ENCODE measurements at regions not wholly inside any gene's neighbourhood (a gene's known extent, or its start where the extent isn't known, plus 50 kb on each side); places are given as distances from the start of the nearest gene placed in this dataset.

GRCh38 chr13:33739254-33739653 lies 78.7 kb upstream of the RFC3 start:
- no peak overlapping the region for H3K4me3 ChIP-seq (ENCODE audit: low read depth, low read length)
- H3K4me1 ChIP-seq (ENCODE audit: control insufficient read depth, insufficient read depth, low read length), result no peaks in the 10 kb centered on the region
- H3K36me3 ChIP-seq (ENCODE audit: control insufficient read depth, insufficient read depth, low read length), result no peaks in the 10 kb centered on the region
- H3K9me3 ChIP-seq (ENCODE audit: control insufficient read depth, insufficient read depth, low read length), result no peaks in the 10 kb centered on the region; the same call in 1 of the 2 replicates
- H3K27me3 ChIP-seq (ENCODE audit: control insufficient read depth, insufficient read depth, low read length), result no peaks in the 10 kb centered on the region
- no peak overlapping the region for H3K27ac ChIP-seq (ENCODE audit: low read depth, low read length)
- H3K9ac ChIP-seq (ENCODE audit: low read depth, low read length), result no peak overlapping the region

DNA sequence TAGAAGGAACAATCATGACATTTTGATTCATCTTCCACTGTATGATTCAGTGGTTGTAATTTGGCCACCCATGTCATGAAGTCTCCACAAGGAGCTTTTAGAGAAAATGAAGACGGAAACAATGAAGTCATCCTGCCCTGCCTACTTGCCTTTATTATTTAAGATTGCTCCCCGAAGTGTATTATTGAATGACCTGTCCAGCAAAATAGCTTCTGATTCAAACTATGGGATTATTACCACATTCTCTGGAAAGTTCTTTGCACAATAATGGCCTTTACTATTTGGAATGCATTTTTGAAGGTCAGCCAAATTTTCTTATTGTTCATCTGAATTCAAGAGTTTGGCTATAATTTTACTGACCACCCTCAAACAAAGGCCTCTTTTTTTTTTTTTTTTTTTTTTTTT lies 77.8 kb upstream of the RFC3 start:
- no peak overlapping the region for H3K4me3 ChIP-seq (ENCODE audit: low read depth, low read length)
- H3K36me3 ChIP-seq (ENCODE audit: control insufficient read depth, insufficient read depth, low read length), result no peaks in the 10 kb centered on the region
- no peak overlapping the region for H3K9ac ChIP-seq (ENCODE audit: low read depth, low read length)
- H3K27me3 ChIP-seq (ENCODE audit: control insufficient read depth, insufficient read depth, low read length), result no peaks in the 10 kb centered on the region
- no peaks in the 10 kb centered on the region for H3K4me1 ChIP-seq (ENCODE audit: control insufficient read depth, insufficient read depth, low read length)
- no peak overlapping the region for H3K27ac ChIP-seq (ENCODE audit: low read depth, low read length)
- no peaks in the 10 kb centered on the region; the same call in 1 of the 2 replicates for H3K9me3 ChIP-seq (ENCODE audit: control insufficient read depth, insufficient read depth, low read length)

DNA sequence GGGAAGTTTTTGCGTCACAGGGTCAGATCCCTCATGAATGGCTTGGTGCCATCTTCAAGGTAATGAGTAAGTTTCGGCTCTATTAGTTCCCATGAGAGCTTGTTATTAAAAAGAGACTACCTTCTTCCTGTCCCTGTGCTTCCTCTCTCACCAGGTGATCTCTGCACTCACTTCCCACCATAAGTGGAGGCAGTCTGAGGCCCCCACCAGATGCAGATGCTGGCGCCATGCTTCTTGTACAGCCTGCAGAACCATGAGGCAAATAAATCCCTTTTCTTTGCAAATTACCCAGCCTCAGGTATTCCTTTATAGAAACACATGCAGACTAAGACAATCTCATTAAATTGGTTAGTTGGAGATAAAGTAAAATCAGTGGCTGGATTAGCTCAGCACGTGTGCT lies 75.6 kb upstream of the RFC3 start:
- Histone ChIP-seq H3K27ac (ENCODE audit: low read depth, low read length) (no peak overlapping the region), H3K9me3 (ENCODE audit: control insufficient read depth, insufficient read depth, low read length) (no peaks in the 10 kb centered on the region), H3K36me3 (ENCODE audit: control insufficient read depth, insufficient read depth, low read length) (no peaks in the 10 kb centered on the region), H3K9ac (ENCODE audit: low read depth, low read length) (no peak overlapping the region), H3K4me1 (ENCODE audit: control insufficient read depth, insufficient read depth, low read length) (no peaks in the 10 kb centered on the region), H3K4me3 (ENCODE audit: low read depth, low read length) (no peak overlapping the region), H3K27me3 (ENCODE audit: control insufficient read depth, insufficient read depth, low read length) (no peaks in the 10 kb centered on the region)

- H3K27ac ChIP-seq (ENCODE audit: low read depth, low read length), result no peak overlapping the region
- no peaks in the 10 kb centered on the region for H3K4me1 ChIP-seq (ENCODE audit: control insufficient read depth, insufficient read depth, low read length)
- H3K36me3 ChIP-seq (ENCODE audit: control insufficient read depth, insufficient read depth, low read length), result no peaks in the 10 kb centered on the region
- H3K9me3 ChIP-seq (ENCODE audit: control insufficient read depth, insufficient read depth, low read length), result no peaks in the 10 kb centered on the region
- no peak overlapping the region for H3K9ac ChIP-seq (ENCODE audit: low read depth, low read length)
- no peaks in the 10 kb centered on the region for H3K27me3 ChIP-seq (ENCODE audit: control insufficient read depth, insufficient read depth, low read length)
- no peak overlapping the region for H3K4me3 ChIP-seq (ENCODE audit: low read depth, low read length)
These were observed 74.2 kb upstream of the RFC3 start for GRCh38 chr13:33743438-33744368.

- no peaks in the 10 kb centered on the region for H3K4me1 ChIP-seq (ENCODE audit: control insufficient read depth, insufficient read depth, low read length)
- no peaks in the 10 kb centered on the region for H3K27me3 ChIP-seq (ENCODE audit: control insufficient read depth, insufficient read depth, low read length)
- H3K9ac ChIP-seq (ENCODE audit: low read depth, low read length), result no peak overlapping the region
- no peaks in the 10 kb centered on the region for H3K36me3 ChIP-seq (ENCODE audit: control insufficient read depth, insufficient read depth, low read length)
- no peaks in the 10 kb centered on the region for H3K9me3 ChIP-seq (ENCODE audit: control insufficient read depth, insufficient read depth, low read length)
- H3K4me3 ChIP-seq (ENCODE audit: low read depth, low read length), result no peak overlapping the region
- H3K27ac ChIP-seq (ENCODE audit: low read depth, low read length), result no peak overlapping the region
These were observed 73.2 kb upstream of the RFC3 start for GRCh38 chr13:33744589-33745369.

DNA sequence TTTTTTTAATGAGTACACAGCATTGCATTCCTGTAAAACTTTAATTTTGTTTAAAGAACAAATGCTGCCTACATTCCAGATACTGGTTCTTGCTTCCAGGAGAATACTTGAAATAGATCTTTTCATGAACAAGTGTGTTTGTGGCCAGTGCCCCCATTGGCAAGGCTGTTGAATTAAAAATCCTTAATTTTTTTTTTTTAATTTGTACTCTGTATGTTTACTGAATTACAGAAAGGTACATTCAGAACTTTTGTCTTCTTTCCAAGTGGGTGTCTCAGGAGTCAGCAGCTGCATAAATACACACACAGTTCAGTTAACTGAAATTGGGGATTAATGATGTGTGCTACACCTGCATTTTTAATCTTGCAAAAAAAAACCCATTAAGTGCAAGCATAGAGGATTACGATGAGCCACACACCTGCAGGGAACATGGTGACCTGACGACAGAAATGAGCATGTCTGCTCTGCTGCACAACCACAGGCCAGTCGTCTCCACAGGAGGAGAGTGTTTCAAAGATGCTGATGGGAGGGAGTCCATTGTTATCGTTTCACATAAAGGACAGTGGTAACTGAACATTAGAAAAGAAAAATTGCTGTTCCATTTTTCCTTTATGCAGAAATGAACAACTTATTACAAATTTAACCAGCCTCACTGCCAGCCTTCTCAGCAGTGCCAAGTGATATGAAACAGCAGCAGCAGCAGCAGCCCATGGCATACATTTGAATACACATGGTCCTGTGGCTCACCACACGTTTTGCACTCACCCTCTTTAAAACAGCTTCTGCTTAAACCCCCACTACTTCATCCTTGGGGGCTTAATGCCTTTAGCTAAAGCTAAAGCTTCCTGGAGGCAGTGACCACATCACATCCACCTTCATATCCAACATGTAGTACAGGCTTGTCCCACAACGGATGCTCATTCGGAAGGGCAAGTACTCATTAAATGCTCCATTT lies 72.3 kb upstream of the RFC3 start:
- Histone ChIP-seq H3K27ac (ENCODE audit: low read depth, low read length) (no peak overlapping the region), H3K9ac (ENCODE audit: low read depth, low read length) (no peak overlapping the region), H3K9me3 (ENCODE audit: control insufficient read depth, insufficient read depth, low read length) (no peaks in the 10 kb centered on the region), H3K4me3 (ENCODE audit: low read depth, low read length) (no peak overlapping the region), H3K4me1 (ENCODE audit: control insufficient read depth, insufficient read depth, low read length) (no peaks in the 10 kb centered on the region), H3K27me3 (ENCODE audit: control insufficient read depth, insufficient read depth, low read length) (no peaks in the 10 kb centered on the region), H3K36me3 (ENCODE audit: control insufficient read depth, insufficient read depth, low read length) (no peaks in the 10 kb centered on the region)

DNA sequence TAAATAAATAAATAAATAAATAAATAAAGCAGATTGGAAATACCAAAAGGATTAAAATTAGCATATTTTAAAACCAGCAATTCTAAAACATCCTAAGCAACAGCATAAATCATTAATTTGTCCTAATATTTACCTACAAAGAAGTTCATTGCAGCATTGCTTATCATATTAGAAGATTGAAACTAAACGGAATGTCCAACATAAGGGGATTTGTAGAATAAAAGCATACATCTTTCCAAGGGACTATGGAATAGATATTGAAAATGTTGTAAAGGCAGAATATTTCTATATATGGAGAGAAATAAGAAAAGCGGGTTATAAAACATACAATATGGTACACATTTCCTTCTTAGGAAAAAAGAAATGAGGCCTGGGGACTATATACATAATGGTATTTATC lies 71.1 kb upstream of the RFC3 start:
- Histone ChIP-seq H3K36me3 (ENCODE audit: control insufficient read depth, insufficient read depth, low read length) (no peaks in the 10 kb centered on the region), H3K9ac (ENCODE audit: low read depth, low read length) (no peak overlapping the region), H3K9me3 (ENCODE audit: control insufficient read depth, insufficient read depth, low read length) (no peaks in the 10 kb centered on the region), H3K4me1 (ENCODE audit: control insufficient read depth, insufficient read depth, low read length) (no peaks in the 10 kb centered on the region), H3K27me3 (ENCODE audit: control insufficient read depth, insufficient read depth, low read length) (no peaks in the 10 kb centered on the region), H3K27ac (ENCODE audit: low read depth, low read length) (no peak overlapping the region), H3K4me3 (ENCODE audit: low read depth, low read length) (no peak overlapping the region)

- Histone ChIP-seq H3K36me3 (ENCODE audit: control insufficient read depth, insufficient read depth, low read length) (no peaks in the 10 kb centered on the region), H3K27ac (ENCODE audit: low read depth, low read length) (no peak overlapping the region)
These were observed 66.8 kb upstream of the RFC3 start for GRCh38 chr13:33751151-33751550.

GRCh38 chr13:33752094-33752493 lies 65.9 kb upstream of the RFC3 start:
- Histone ChIP-seq H3K27ac (ENCODE audit: low read depth, low read length) (no peak overlapping the region), H3K27me3 (ENCODE audit: control insufficient read depth, insufficient read depth, low read length) (no peaks in the 10 kb centered on the region), H3K36me3 (ENCODE audit: control insufficient read depth, insufficient read depth, low read length) (no peaks in the 10 kb centered on the region)

More at GRCh38 chr13:33751151-33751550, 66.8 kb upstream of the RFC3 start:
- H3K9me3 ChIP-seq (ENCODE audit: control insufficient read depth, insufficient read depth, low read length), result no peaks in the 10 kb centered on the region
- H3K4me1 ChIP-seq (ENCODE audit: control insufficient read depth, insufficient read depth, low read length), result no peaks in the 10 kb centered on the region
- no peak overlapping the region for H3K9ac ChIP-seq (ENCODE audit: low read depth, low read length)
- no peaks in the 10 kb centered on the region for H3K27me3 ChIP-seq (ENCODE audit: control insufficient read depth, insufficient read depth, low read length)
- no peak overlapping the region for H3K4me3 ChIP-seq (ENCODE audit: low read depth, low read length)

GRCh38 chr13:33752597-33752996 lies 65.4 kb upstream of the RFC3 start:
- no peak overlapping the region for H3K9ac ChIP-seq (ENCODE audit: low read depth, low read length)
- H3K27ac ChIP-seq (ENCODE audit: low read depth, low read length), result no peak overlapping the region
- no peaks in the 10 kb centered on the region for H3K4me1 ChIP-seq (ENCODE audit: control insufficient read depth, insufficient read depth, low read length)
- no peaks in the 10 kb centered on the region for H3K36me3 ChIP-seq (ENCODE audit: control insufficient read depth, insufficient read depth, low read length)
- no peaks in the 10 kb centered on the region for H3K9me3 ChIP-seq (ENCODE audit: control insufficient read depth, insufficient read depth, low read length)
- H3K4me3 ChIP-seq (ENCODE audit: low read depth, low read length), result no peak overlapping the region
- no peaks in the 10 kb centered on the region for H3K27me3 ChIP-seq (ENCODE audit: control insufficient read depth, insufficient read depth, low read length)

More at GRCh38 chr13:33752094-33752493, 65.9 kb upstream of the RFC3 start:
- Histone ChIP-seq H3K4me3 (ENCODE audit: low read depth, low read length) (no peak overlapping the region), H3K9me3 (ENCODE audit: control insufficient read depth, insufficient read depth, low read length) (no peaks in the 10 kb centered on the region), H3K9ac (ENCODE audit: low read depth, low read length) (no peak overlapping the region), H3K4me1 (ENCODE audit: control insufficient read depth, insufficient read depth, low read length) (no peaks in the 10 kb centered on the region)

Measured in HUES48 (cell line).